H1 (cell line): ENCODE measurements at regions not wholly inside any gene's neighbourhood (a gene's known extent, or its start where the extent isn't known, plus 50 kb on each side); places are given as distances from the start of the nearest gene placed in this dataset.

Experiments
- CTCF ChIA-PET: fragments of 300-600 bp; sonication (Branson Sonifier 250); formaldehyde crosslinking; loops from one replicate; lab custom pipeline; 2021; ENCODE audit not compliant: partially characterized antibody; lab: Charles Lee
- POLR2A ChIA-PET: fragments of 300-600 bp; sonication (Branson Sonifier 250); formaldehyde crosslinking; loops from one replicate; lab custom pipeline; 2021; ENCODE audit warnings: inconsistent platforms; ENCODE audit not compliant: partially characterized antibody; lab: Charles Lee
- DNase-seq, 2 experiments: peaks; one replicate each; pipeline versions ENCODE4 v3.0.0 to v3.0.0-alpha.2; 2010 to 2022; ENCODE audit warnings: low spot score in 2 of 2, low read depth in 1 of 2, mixed read lengths in 1 of 2
- FAIRE-seq: peaks from 2 replicates; lab custom pipeline; 2011; peaks lifted over from hg19 to GRCh38; lab: Jason Lieb, UNC
- H2AFZ ChIP-seq: 2 replicates; pipeline ENCODE4 v1.8.1; 2012; ENCODE audit warnings: low read length, inconsistent platforms
- H2AK5ac ChIP-seq: 2 replicates; pipeline ENCODE4 v1.6.1; 2013; ENCODE audit warnings: low read depth, low read length
- H2BK120ac ChIP-seq: replicated peaks from 2 replicates; pipeline ENCODE3; 2013; ENCODE audit warnings: low read depth, low read length, inconsistent platforms
- H2BK12ac ChIP-seq: 2 replicates; pipeline ENCODE4 v1.6.1; 2013; ENCODE audit warnings: low read depth, low read length
- H2BK15ac ChIP-seq: 2 replicates; pipeline ENCODE4 v1.6.1; 2013; ENCODE audit warnings: low read length
- H2BK20ac ChIP-seq: 2 replicates; pipeline ENCODE4 v1.6.1; 2013; ENCODE audit warnings: low read length
- H2BK5ac ChIP-seq: 2 replicates; pipeline ENCODE4 v1.6.1; 2013; ENCODE audit warnings: low read depth, low read length
- H3K14ac ChIP-seq: 2 replicates; pipeline ENCODE4 v1.6.1; 2013; ENCODE audit warnings: inconsistent platforms; ENCODE audit not compliant: insufficient read length
- H3K18ac ChIP-seq: 2 replicates; pipeline ENCODE4 v1.6.1; 2013; ENCODE audit warnings: low read length; ENCODE audit errors: extremely low read depth
- H3K23ac ChIP-seq: 2 replicates; pipeline ENCODE4 v1.6.1; 2013; ENCODE audit warnings: inconsistent platforms; ENCODE audit not compliant: insufficient read length
- H3K23me2 ChIP-seq: 2 replicates; pipeline ENCODE4 v1.6.1; 2013; ENCODE audit warnings: low read depth, low read length
- H3K27ac ChIP-seq: 2 replicates; pipeline ENCODE4 v1.6.1; 2011; ENCODE audit warnings: low read depth, low read length, inconsistent platforms
- H3K27me3 ChIP-seq, 4 experiments: replicated peaks in 1 of 4; 1 replicate in 1 of 4; 2 replicates in 3 of 4; pipeline versions ENCODE4 v1.6.1 to v1.8.1; 2011 to 2013; ENCODE audit warnings: low read length in 3 of 4, mild to moderate bottlenecking in 3 of 4, inconsistent platforms in 2 of 4, mixed read lengths in 2 of 4, moderate library complexity in 1 of 4; ENCODE audit not compliant: control insufficient read depth in 3 of 4, insufficient read depth in 3 of 4; ENCODE audit errors: extremely low read depth in 1 of 4
- H3K36me3 ChIP-seq, 4 experiments: 2 replicates each; pipeline versions ENCODE4 v1.6.1 to v1.8.1; 2011 to 2013; ENCODE audit warnings: mild to moderate bottlenecking in 4 of 4, low read length in 3 of 4, moderate library complexity in 2 of 4, control low read depth in 1 of 4, inconsistent platforms in 1 of 4; ENCODE audit not compliant: insufficient read depth in 4 of 4, control insufficient read depth in 2 of 4
- H3K4ac ChIP-seq: replicated peaks from 2 replicates; pipeline ENCODE3; 2013; ENCODE audit warnings: low read length, low read depth, mixed read lengths, inconsistent platforms; ENCODE audit not compliant: insufficient read length
- H3K4me1 ChIP-seq, 4 experiments: replicated peaks in 1 of 4; 1 replicate in 1 of 4; 2 replicates in 3 of 4; pipeline versions ENCODE4 v1.6.1 to v1.8.1; 2011 to 2013; ENCODE audit warnings: low read length in 3 of 4, inconsistent platforms in 2 of 4, mixed read lengths in 1 of 4; ENCODE audit not compliant: insufficient read depth in 4 of 4, control insufficient read depth in 3 of 4
- H3K4me2 ChIP-seq, 2 experiments: 2 replicates each; pipeline versions ENCODE4 v1.6.1 to v1.8.1; 2011 to 2013; ENCODE audit warnings: low read depth in 2 of 2, low read length in 2 of 2, control low read depth in 1 of 2, inconsistent platforms in 1 of 2, mild to moderate bottlenecking in 1 of 2; ENCODE audit not compliant: insufficient read depth in 1 of 2
- H3K4me3 ChIP-seq, 4 experiments: fragments of 200-600, 300-600 bp in 1 of 4; sonication (generic), shearing (Covaris generic), sonication (Bioruptor Twin) in 1 of 4; 2 replicates each; pipeline versions ENCODE4 v1.5.1 to v1.8.1; 2011 to 2016; ENCODE audit warnings: low read length in 4 of 4, low read depth in 3 of 4, control low read depth in 2 of 4, inconsistent platforms in 2 of 4, mild to moderate bottlenecking in 2 of 4, mixed read lengths in 1 of 4, moderate library complexity in 1 of 4; ENCODE audit not compliant: insufficient read depth in 2 of 4; ENCODE audit errors: extremely low read depth in 1 of 4
- H3K56ac ChIP-seq: replicated peaks from 2 replicates; pipeline ENCODE3; 2013; ENCODE audit warnings: low read depth, mild to moderate bottlenecking, mixed read lengths, low read length, inconsistent platforms; ENCODE audit not compliant: insufficient read length
- H3K79me1 ChIP-seq: 2 replicates; pipeline ENCODE4 v1.6.1; 2013; ENCODE audit warnings: low read depth, low read length, control low read depth
- H3K79me2 ChIP-seq, 2 experiments: 2 replicates each; pipeline versions ENCODE4 v1.6.1 to v1.8.1; 2012 to 2013; ENCODE audit warnings: low read length in 2 of 2, mild to moderate bottlenecking in 2 of 2, inconsistent platforms in 1 of 2; ENCODE audit not compliant: insufficient read depth in 2 of 2, control insufficient read depth in 1 of 2
- H3K9ac ChIP-seq, 4 experiments: replicated peaks in 1 of 4; 1 replicate in 1 of 4; 2 replicates in 3 of 4; pipeline versions ENCODE4 v1.6.1 to v1.8.1; 2011 to 2013; ENCODE audit warnings: low read depth in 3 of 4, low read length in 3 of 4, control low read depth in 2 of 4, mild to moderate bottlenecking in 2 of 4, moderate library complexity in 2 of 4, inconsistent platforms in 1 of 4; ENCODE audit errors: extremely low read depth in 1 of 4
- H3K9me3 ChIP-seq, 2 experiments: 2 replicates each; pipeline versions ENCODE4 v1.6.1 to v1.8.1; 2012 to 2013; ENCODE audit warnings: mild to moderate bottlenecking in 2 of 2, moderate library complexity in 2 of 2, control low read depth in 1 of 2, inconsistent platforms in 1 of 2, low read depth in 1 of 2, low read length in 1 of 2, mixed read lengths in 1 of 2; ENCODE audit not compliant: insufficient read depth in 2 of 2
- H4K20me1 ChIP-seq, 2 experiments: replicated peaks in 1 of 2; 2 replicates each; pipeline versions ENCODE3 to v1.8.1; 2011 to 2013; ENCODE audit warnings: inconsistent platforms in 2 of 2, low read length in 2 of 2, mild to moderate bottlenecking in 1 of 2; ENCODE audit not compliant: insufficient read depth in 2 of 2, control insufficient read depth in 1 of 2
- H4K5ac ChIP-seq: 2 replicates; pipeline ENCODE4 v1.6.1; 2013; ENCODE audit warnings: low read length, low read depth, mixed read lengths, inconsistent platforms; ENCODE audit not compliant: insufficient read length
- H4K8ac ChIP-seq: 2 replicates; pipeline ENCODE4 v1.8.0; 2013; ENCODE audit warnings: mild to moderate bottlenecking, moderate library complexity, low read length, inconsistent platforms; ENCODE audit not compliant: insufficient read depth; ENCODE audit errors: extremely low read depth
- H4K91ac ChIP-seq: replicated peaks from 2 replicates; pipeline ENCODE3; 2013; ENCODE audit warnings: low read length, mixed read lengths, inconsistent platforms; ENCODE audit not compliant: insufficient read length
- BACH1 ChIP-seq: IDR thresholded peaks from 2 replicates; pipeline ENCODE4 v1.6.1; 2012; ENCODE audit warnings: low read length, improper control_type of control experiment
- CHD1 ChIP-seq: IDR thresholded peaks from 2 replicates; pipeline ENCODE4 v1.6.1; 2012; ENCODE audit warnings: low read depth, low read length, improper control_type of control experiment
- EP300 ChIP-seq, 2 experiments: IDR thresholded peaks; 1 replicate in 1 of 2; 2 replicates in 1 of 2; pipeline ENCODE4 v1.6.1; 2011 to 2012; ENCODE audit warnings: low read depth in 2 of 2, low read length in 2 of 2, mild to moderate bottlenecking in 2 of 2, borderline replicate concordance in 1 of 2, inconsistent platforms in 1 of 2, moderate library complexity in 1 of 2
- GTF2F1 ChIP-seq: IDR thresholded peaks from 2 replicates; pipeline ENCODE4 v1.6.1; 2012; ENCODE audit warnings: low read depth, low read length, improper control_type of control experiment, borderline replicate concordance
- HDAC2 ChIP-seq, 2 experiments: fragments of 300-600 bp in 1 of 2; sonication (generic) in 1 of 2; IDR thresholded peaks; 2 replicates each; pipeline ENCODE4 v1.6.1; 2011 to 2012; ENCODE audit warnings: low read depth in 2 of 2, low read length in 2 of 2, mild to moderate bottlenecking in 2 of 2, moderate library complexity in 2 of 2, borderline replicate concordance in 1 of 2, inconsistent platforms in 1 of 2
- JUND ChIP-seq: IDR thresholded peaks from 2 replicates; pipeline ENCODE4 v1.6.1; 2011; ENCODE audit warnings: mild to moderate bottlenecking, improper control_type of control experiment, low read length
- KDM5A ChIP-seq: fragments of 200-600 bp; IDR thresholded peaks from 2 replicates; pipeline ENCODE4 v1.7.1; 2012; ENCODE audit warnings: mild to moderate bottlenecking, low read length, inconsistent platforms, mixed read lengths
- PHF8 ChIP-seq: fragments of 200-600 bp; sonication (generic); conservative IDR thresholded peaks from 2 replicates; pipeline ENCODE4 v1.7.1; 2012; ENCODE audit warnings: low read depth, mild to moderate bottlenecking, inconsistent platforms, low read length, moderate library complexity
- SP1 ChIP-seq: IDR thresholded peaks from 2 replicates; pipeline ENCODE4 v1.6.1; 2011; ENCODE audit warnings: low read depth, low read length
- SUZ12 ChIP-seq: fragments of 200-600 bp; sonication (generic); IDR thresholded peaks from 2 replicates; pipeline ENCODE4 v1.6.1; 2012; ENCODE audit warnings: mild to moderate bottlenecking, inconsistent platforms, low read length, moderate library complexity, mixed read lengths
- YY1 ChIP-seq: IDR thresholded peaks from 2 replicates; pipeline ENCODE4 v1.6.1; 2011; ENCODE audit warnings: low read depth, mild to moderate bottlenecking, low read length
- ZNF274 ChIP-seq: IDR thresholded peaks from 2 replicates; pipeline ENCODE4 v1.7.0; 2012; ENCODE audit warnings: low read length, borderline replicate concordance; ENCODE audit errors: extremely low read depth
- WGBS, 2 experiments: shearing (Covaris generic) in 1 of 2; methylation state at CpG; one replicate each; pipeline versions ENCODE4 v1.1.6 to v1.1.7; 2013 to 2015; ENCODE audit warnings: low lambda C conversion rate in 2 of 2, mixed read lengths in 2 of 2, inconsistent platforms in 1 of 2, low coverage in 1 of 2, missing lambda C conversion rate in 1 of 2; ENCODE audit not compliant: insufficient replicate concordance in 2 of 2, insufficient coverage in 1 of 2, insufficient read length in 1 of 2; ENCODE audit errors: extremely low coverage in 1 of 2, missing lambda C conversion rate in 1 of 2; 5-methylcytosine and 5-hydroxymethylcytosine counted together
- TF ChIP-seq, protein P1 (sequence below), 3 experiments: IDR thresholded peaks; 1 replicate in 2 of 3; 2 replicates in 1 of 3; pipeline versions ENCODE4 v1.5.1 to v1.6.1; 2011; ENCODE audit warnings: low read length in 3 of 3, mild to moderate bottlenecking in 3 of 3, inconsistent platforms in 2 of 3, low read depth in 1 of 3, moderate library complexity in 1 of 3; ENCODE audit not compliant: insufficient read depth in 1 of 3; ENCODE audit errors: control extremely low read depth in 1 of 3

DNA sequence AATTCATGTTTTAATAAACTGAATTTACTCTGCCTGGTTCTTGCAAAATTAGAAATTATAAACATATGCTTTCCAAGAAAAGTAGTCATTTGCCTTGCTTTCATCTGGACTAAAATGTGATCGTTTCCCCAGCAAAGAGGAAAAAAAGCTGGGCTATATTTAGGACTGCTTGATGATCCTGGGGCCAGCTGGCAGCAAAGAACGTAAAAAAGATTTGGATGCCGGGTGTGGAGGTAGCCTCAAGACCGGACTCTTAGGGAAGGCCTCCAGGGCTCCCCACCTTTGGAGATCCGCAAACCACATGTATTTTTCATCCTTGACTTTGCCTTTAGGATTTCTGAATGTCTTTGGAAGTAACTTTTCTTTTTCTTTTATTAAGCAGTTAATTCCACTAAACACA lies 156.1 kb upstream of the SEMA6A start:
- H4K5ac ChIP-seq = no peak overlapping the region
- no peak overlapping the region for H4K91ac ChIP-seq
- H3K14ac ChIP-seq = no peak overlapping the region
- H3K4me1 ChIP-seq = peaks cover 0 to 9% (median 2%) of the 10 kb centered on the region in 4 experiments; a peak in 3 of 7 replicates
- 88% methylated on average over 5 of the region's 5 CpGs; no CpG with 5 or more reads in 1 of the 2 experiments for WGBS, 2 experiments
- CTCF ChIA-PET = no interaction called here
- no peaks in the 10 kb centered on the region; the same call in 1 of the 2 replicates for H3K23me2 ChIP-seq
- no peak overlapping the region for H2BK5ac ChIP-seq
- no peak overlapping the region for H3K4ac ChIP-seq
- no peaks in the 10 kb centered on the region for H3K27me3 ChIP-seq
- no peaks in the 10 kb centered on the region for H3K79me2 ChIP-seq
- DNase-seq = no peak
- no peak overlapping the region for H2BK20ac ChIP-seq
- H3K18ac ChIP-seq = no peak overlapping the region
- H2AFZ ChIP-seq = no peak overlapping the region
- H3K79me1 ChIP-seq = no peaks in the 10 kb centered on the region
- H4K8ac ChIP-seq = no peak overlapping the region
- H2BK120ac ChIP-seq = no peak overlapping the region
- H2BK15ac ChIP-seq = no peak overlapping the region
- no peak overlapping the region for H3K27ac ChIP-seq
- no peaks in the 10 kb centered on the region for H3K36me3 ChIP-seq
- no peak overlapping the region for H2AK5ac ChIP-seq
- H3K4me2 ChIP-seq = no peak overlapping the region
- H3K23ac ChIP-seq = no peak overlapping the region
- FAIRE-seq = no peak
- H3K9ac ChIP-seq = no peak overlapping the region
- no peaks in the 10 kb centered on the region for H3K9me3 ChIP-seq
- POLR2A ChIA-PET = no interaction called here
- no peak overlapping the region for H3K4me3 ChIP-seq
- no peaks in the 10 kb centered on the region for H4K20me1 ChIP-seq
- no peak overlapping the region for H3K56ac ChIP-seq
- H2BK12ac ChIP-seq = no peak overlapping the region
- TF ChIP-seq BACH1 (no peak), HDAC2 (IDR thresholded peaks at IDR 0.05; ENCODE audit: borderline replicate concordance in 1 of 2, low read depth in 2 of 2, low read length in 2 of 2) (no peak), SUZ12 (no peak), ZNF274 (no peak), PHF8 (no peak), EP300 (IDR thresholded peaks at IDR 0.05; ENCODE audit: borderline replicate concordance in 1 of 2, low read depth in 2 of 2, low read length in 2 of 2) (no peak), CHD1 (no peak), KDM5A (no peak), SP1 (no peak), JUND (no peak), GTF2F1 (no peak), YY1 (no peak)
- TF ChIP-seq, protein P1, sequence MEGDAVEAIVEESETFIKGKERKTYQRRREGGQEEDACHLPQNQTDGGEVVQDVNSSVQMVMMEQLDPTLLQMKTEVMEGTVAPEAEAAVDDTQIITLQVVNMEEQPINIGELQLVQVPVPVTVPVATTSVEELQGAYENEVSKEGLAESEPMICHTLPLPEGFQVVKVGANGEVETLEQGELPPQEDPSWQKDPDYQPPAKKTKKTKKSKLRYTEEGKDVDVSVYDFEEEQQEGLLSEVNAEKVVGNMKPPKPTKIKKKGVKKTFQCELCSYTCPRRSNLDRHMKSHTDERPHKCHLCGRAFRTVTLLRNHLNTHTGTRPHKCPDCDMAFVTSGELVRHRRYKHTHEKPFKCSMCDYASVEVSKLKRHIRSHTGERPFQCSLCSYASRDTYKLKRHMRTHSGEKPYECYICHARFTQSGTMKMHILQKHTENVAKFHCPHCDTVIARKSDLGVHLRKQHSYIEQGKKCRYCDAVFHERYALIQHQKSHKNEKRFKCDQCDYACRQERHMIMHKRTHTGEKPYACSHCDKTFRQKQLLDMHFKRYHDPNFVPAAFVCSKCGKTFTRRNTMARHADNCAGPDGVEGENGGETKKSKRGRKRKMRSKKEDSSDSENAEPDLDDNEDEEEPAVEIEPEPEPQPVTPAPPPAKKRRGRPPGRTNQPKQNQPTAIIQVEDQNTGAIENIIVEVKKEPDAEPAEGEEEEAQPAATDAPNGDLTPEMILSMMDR (IDR thresholded peaks at IDR 0.05; ENCODE audit: control extremely low read depth in 1 of 3, insufficient read depth in 1 of 3, low read depth in 1 of 3, low read length in 3 of 3) = no peak
